Omental fat pad (tissue), 3 donors: ENCODE measurements at regions not wholly inside any gene's neighbourhood (a gene's known extent, or its start where the extent isn't known, plus 50 kb on each side); places are given as distances from the start of the nearest gene placed in this dataset.
A peak's percentile ranks its signal among the peaks of the same experiment; 100 is the strongest.
"Not testable (repeated sequence)": the region's sequence is repeated elsewhere in the genome, so short reads cannot be mapped to it uniquely, and the experiment has no call there.

Experiments
- ATAC-seq: fragments of 150-250 bp; one replicate; pipeline ENCODE4 v1.9.1; 2016; ENCODE audit warnings: mild to moderate bottlenecking, moderate library complexity; ENCODE audit not compliant: low FRiP score
- DNase-seq: peaks from one replicate; pipeline ENCODE4 v3.0.0-alpha.2; 2019; ENCODE audit warnings: low spot score
- CTCF ChIP-seq, 3 donors: fragments of 450-650 bp; IDR thresholded peaks; one replicate each; pipeline ENCODE4 v1.5.1; 2016 to 2017; ENCODE audit warnings: antibody characterized with exemption in 3 of 3, mild to moderate bottlenecking in 3 of 3, moderate library complexity in 2 of 3

GRCh38 chr3:193046371-193046770, 128.7 kb upstream of the MB21D2 start:
- no peak for ATAC-seq
- TF ChIP-seq CTCF (IDR thresholded peaks at IDR 0.05): no peak
- no peak for DNase-seq

GRCh38 chr3:193047461-193047860, 129.8 kb upstream of the MB21D2 start:
- DNase-seq, ATAC-seq: not testable (repeated sequence)

- TF ChIP-seq CTCF (IDR thresholded peaks at IDR 0.05): no peak
- DNase-seq: no peak
- no peak for ATAC-seq
Measured at GRCh38 chr3:193048127-193048526, 130.5 kb upstream of the MB21D2 start.

- ATAC-seq (peak; percentile 44), DNase-seq (no peak)
- TF ChIP-seq CTCF (IDR thresholded peaks at IDR 0.05): no peak
Measured at GRCh38 chr3:193049935-193050334, 132.3 kb upstream of the MB21D2 start.

- TF ChIP-seq CTCF (IDR thresholded peaks at IDR 0.05): no peak
- no peak for DNase-seq
- ATAC-seq: no peak
Measured at GRCh38 chr3:193051314-193051713, 133.7 kb upstream of the MB21D2 start.

- DNase-seq (no peak), ATAC-seq (peak; percentile 59)
- TF ChIP-seq CTCF (IDR thresholded peaks at IDR 0.05): no peak
Measured at GRCh38 chr3:193052354-193053045, 134.8 kb upstream of the MB21D2 start.

- no peak for TF ChIP-seq CTCF (IDR thresholded peaks at IDR 0.05)
- no peak for DNase-seq
- no peak for ATAC-seq
Measured at GRCh38 chr3:193053046-193053435, 135.4 kb upstream of the MB21D2 start.
